NCI-H1105 (cell line): ENCODE measurements at regions not wholly inside any gene's neighbourhood (a gene's known extent, or its start where the extent isn't known, plus 50 kb on each side); places are given as distances from the start of the nearest gene placed in this dataset.
"Not testable (repeated sequence)": the region's sequence is repeated elsewhere in the genome, so short reads cannot be mapped to it uniquely, and the experiment has no call there.

Experiments used
- DNase-seq: peaks from one replicate; lab custom pipeline; 2025; lab: John Stamatoyannopoulos, UW

- DNase-seq: no peak
Observed at GRCh38 chr4:97215409-97215941, 927.8 kb downstream of the STPG2 start.

DNA sequence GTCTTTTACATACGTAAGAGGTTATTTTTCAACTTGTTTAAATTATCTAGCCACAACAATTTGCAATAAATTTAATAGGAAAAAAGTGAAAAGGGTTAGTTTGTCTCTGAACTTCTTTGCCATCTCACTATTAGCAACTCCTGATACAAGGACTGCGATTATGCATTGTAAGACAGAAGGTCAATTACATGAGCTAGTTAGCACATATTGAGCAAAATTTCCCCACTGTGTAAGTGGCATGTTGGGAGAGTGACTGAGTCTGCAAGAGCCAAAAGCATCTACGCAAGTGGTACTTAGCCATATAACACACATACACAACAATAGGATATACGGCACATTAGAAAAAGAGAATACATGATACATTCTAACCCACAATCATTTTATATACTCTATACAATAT, 927.2 kb downstream of the STPG2 start:
- no peak for DNase-seq

DNA sequence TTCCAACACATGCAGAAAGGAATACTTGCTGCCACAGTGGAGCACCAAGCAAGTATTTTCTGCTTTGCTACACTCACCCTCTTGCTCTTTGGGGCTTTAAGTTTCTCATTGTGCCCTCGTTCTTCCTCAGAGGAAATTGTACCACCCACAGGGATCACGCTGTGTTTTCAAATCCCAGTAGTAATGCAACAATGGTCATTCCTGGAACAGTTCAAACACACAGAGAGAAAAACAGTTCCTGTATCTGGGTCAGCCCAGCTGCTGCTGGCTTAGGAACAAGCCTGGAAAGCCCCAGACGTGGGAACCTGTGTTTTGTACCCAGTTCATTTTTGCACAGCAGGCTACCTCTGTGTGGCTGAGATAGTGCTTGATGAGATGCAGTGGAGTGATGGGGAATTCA, 907.8 kb downstream of the STPG2 start:
- DNase-seq: no peak

DNA sequence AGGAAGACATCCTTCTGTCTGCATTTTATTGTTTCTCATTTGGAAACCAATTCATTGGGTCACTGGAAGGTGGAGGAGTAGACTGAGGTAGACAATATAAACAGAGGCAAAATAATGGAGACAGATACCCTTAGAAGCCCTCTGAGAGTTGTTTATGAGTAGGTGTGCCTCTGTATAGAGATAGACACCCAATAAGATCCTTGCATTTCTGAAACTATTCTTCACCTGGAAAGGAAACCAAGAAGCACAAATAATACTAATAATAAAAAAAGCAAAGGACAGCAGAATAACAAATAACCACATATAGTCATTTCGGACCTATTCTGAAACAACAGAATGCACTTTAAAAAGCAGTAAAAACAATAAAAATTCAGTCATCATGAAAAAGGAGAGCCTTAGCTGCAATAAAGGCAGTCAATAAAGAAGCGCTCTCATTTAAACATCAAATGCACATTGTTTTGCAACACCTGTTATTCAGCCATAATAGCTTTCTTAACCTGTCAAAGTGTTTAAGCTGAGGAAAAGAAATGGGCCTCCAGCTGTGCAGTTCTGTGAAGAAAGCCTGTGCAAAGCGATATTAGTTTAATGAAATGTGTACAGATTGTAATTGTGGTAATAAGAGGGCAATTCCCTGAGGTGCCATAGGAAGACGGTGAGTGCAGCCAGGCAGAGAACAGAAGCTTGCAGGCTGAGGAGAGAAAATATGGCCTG, 904.2 kb downstream of the STPG2 start:
- peak; percentile 11 for DNase-seq

- no peak for DNase-seq
Observed at GRCh38 chr4:97239667-97239997, 903.6 kb downstream of the STPG2 start.

GRCh38 chr4:97252615-97253154, 890.6 kb downstream of the STPG2 start:
- DNase-seq: no peak

- DNase-seq: no peak
Observed at GRCh38 chr4:97262769-97263168, 880.5 kb downstream of the STPG2 start.

GRCh38 chr4:97270051-97270450, 873.2 kb downstream of the STPG2 start:
- no peak for DNase-seq

DNA sequence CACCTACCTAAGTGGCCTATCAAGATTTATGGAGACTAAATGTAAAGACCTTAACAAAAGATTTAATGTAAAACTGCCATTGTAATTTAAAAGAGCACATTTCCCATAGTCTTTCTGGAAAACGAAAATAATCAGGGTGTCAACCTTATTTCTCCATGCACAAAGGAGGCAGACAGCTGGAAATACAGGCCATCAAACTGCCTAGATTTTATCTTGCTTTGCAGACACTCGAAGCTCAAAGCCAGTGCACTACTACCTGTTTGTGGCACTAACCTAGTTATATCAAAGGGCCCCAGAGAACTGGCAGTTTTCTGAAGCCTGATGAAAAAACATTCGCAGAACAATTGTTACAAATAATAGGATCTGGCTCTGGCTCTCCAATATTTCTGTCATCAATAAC, 863.9 kb downstream of the STPG2 start:
- DNase-seq: no peak

DNA sequence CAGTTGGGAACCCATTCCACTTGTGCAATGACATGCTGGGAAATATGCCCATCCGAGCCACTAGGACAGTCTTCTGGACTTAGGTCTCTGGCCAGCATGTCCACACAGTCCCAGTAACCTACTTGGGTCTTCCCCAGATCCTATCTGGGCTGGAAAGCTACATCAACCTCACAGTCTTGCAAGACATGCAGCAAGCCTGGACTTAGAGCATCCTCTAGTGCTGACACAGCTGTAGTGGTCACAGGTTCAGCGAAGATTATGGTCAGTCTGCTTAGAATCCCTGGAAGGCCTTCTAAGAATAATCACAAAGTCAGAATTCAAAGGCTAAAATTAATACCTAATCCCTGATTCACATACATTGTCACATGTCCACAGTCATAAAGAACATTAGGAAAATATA, 842.7 kb downstream of the STPG2 start:
- DNase-seq: no peak

- DNase-seq: no peak
Observed at GRCh38 chr4:97305351-97305750, 837.9 kb downstream of the STPG2 start.

- no peak for DNase-seq
Observed at GRCh38 chr4:97309121-97309520, 834.2 kb downstream of the STPG2 start.

DNA sequence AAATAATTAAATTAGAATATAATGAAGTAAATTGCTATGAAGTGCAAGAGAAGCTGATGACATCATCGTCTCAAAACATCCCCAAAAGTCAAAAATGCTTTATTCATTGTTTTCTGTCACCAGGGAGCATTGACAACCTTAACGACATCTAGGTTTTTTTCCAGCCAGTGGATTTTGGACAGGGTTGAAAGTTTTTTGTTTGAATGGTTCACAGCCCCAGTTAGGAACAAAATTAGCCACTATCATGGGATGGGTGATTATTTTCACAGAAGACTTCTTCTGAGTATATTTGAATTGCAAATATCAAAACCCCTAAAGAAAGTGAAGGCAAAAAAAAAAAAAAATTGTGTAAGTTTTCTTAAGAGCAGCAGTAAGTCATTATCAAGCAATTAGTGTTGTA, 826.1 kb downstream of the STPG2 start:
- DNase-seq: peak; percentile 17

GRCh38 chr4:97317671-97318070, 825.6 kb downstream of the STPG2 start:
- DNase-seq: peak; percentile 47

- not testable (repeated sequence) for DNase-seq
Observed at GRCh38 chr4:97325751-97326150, 817.5 kb downstream of the STPG2 start.

DNA sequence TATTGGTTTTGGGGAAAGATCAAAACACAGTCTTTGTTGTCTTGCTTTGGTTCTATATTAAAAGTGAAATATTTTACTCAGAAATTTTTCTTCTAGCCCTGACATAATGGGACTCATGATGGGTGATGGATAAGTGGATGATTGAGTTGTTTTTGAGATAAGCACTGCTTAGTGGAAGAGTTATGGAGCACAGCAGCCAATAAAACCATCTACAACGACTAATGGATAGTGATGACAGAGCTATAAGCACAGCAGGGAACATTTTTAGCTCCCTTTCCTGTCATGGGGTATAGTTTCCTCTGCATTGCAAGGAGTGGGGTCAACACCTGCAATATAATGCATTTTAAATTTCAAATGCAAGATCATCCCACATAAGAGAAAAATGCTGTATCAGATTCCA, 812.4 kb downstream of the STPG2 start:
- no peak for DNase-seq

DNA sequence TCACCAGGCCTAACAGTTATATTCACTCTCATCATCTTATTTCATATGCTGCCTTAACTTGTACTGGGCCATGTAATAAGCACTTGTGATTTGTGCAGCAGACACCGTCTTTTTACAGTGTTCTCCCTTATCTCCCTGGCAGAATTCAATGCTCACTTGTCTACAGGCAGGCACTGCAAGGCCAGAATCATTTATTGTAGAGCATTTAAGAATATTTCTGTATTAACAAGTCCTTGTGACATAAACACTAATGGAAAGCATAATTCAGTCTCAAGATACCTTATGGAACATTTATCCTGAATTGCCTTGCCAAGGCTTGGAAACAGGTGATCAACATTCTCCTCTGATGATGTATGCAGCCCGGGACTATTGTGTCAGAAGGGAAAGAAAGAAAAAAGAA, 808.9 kb downstream of the STPG2 start:
- DNase-seq: no peak

DNA sequence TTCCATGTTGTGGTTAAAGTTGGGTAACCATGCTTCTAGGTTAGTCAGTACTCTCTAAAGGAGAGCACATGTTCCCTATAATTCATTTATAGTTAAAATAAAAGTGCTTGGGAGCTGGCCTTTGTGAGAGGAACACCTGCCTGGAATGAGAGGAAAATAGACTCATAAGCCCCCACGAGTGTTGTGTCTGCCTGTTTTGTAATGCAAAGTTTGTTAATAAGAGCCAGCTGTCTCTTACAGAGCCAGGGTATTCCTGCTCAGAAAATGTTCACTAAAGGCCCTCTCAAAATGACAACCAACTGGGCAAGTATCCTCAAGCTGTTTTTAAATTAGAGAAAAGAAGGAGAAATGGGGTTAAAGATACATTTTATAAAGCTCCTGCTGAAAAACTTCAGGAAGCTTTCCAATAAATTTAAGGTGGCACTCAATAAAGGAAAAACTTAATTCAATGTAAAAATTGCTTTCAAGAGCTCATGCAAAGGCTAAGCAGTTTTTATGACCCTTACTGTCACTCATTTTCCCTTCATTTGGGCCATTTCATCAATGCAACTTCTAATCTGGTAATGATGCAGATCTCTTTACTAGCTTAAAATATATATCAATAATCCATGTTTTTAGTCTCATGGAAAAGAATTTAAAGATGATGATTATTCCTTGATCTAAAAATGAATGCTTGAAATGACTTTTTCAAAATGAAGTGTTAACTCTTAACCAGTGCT, 793.6 kb downstream of the STPG2 start:
- peak; percentile 1 for DNase-seq

- DNase-seq: no peak
Observed at GRCh38 chr4:97353876-97354275, 789.4 kb downstream of the STPG2 start.

DNA sequence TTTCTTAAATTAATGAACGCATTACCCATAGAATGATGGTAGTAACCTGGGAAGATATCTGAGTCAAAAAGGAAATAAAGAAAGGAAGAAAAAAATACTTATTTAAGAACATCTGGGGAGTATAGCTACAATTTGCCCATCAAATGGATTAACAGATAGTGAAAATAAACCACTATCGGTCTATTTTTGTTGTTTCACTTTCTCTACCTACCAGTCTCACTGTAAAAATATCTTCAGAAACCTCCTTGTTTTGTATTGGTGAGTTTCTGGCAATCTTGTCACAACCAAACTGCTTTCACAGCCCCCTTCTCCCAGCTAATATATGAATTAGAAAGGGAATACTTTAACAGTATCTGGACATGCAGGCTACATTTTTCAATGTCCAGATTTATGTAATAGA, 783.5 kb downstream of the STPG2 start:
- DNase-seq: no peak

- no peak for DNase-seq
Observed at GRCh38 chr4:97360733-97361132, 782.5 kb downstream of the STPG2 start.

GRCh38 chr4:97367878-97368277, 775.4 kb downstream of the STPG2 start:
- DNase-seq: no peak

- DNase-seq: no peak
Observed at GRCh38 chr4:97370568-97370967, 772.7 kb downstream of the STPG2 start.
